ENCODE measurements at regions not wholly inside any gene's neighbourhood (a gene's known extent, or its start where the extent isn't known, plus 50 kb on each side); places are given as distances from the start of the nearest gene placed in this dataset.

- Mint-ChIP-seq H3K4me1 (peaks cover 9% of the 10 kb centered on the region), H3K36me3 (ENCODE audit: low read depth) (no peaks in the 10 kb centered on the region), H3K27ac (peak overlapping the region in 1 of 3 experiments; percentile 44), H3K4me3 (no peak overlapping the region), H3K9me3 (no peaks in the 10 kb centered on the region), H3K27me3 (ENCODE audit: low read depth) (no peaks in the 10 kb centered on the region)
- no peak for TF ChIP-seq CTCF (IDR thresholded peaks at IDR 0.05; ENCODE audit: unreplicated experiment in 3 of 3)
Measured at GRCh38 chrX:38856670-38857265, 55.5 kb downstream of the MID1IP1 start.

- no peak overlapping the region for H3K4me3 Mint-ChIP-seq
Measured at GRCh38 chrX:38857736-38858523, 56.7 kb downstream of the MID1IP1 start.

GRCh38 chrX:38859602-38860001 lies 58.3 kb downstream of the MID1IP1 start:
- Mint-ChIP-seq H3K4me3 (no peak overlapping the region), H3K4me1 (peaks cover 9% of the 10 kb centered on the region), H3K27ac (peak overlapping the region in 1 of 3 experiments; percentile 56), H3K27me3 (ENCODE audit: low read depth) (no peaks in the 10 kb centered on the region), H3K36me3 (ENCODE audit: low read depth) (no peaks in the 10 kb centered on the region), H3K9me3 (no peaks in the 10 kb centered on the region)
- TF ChIP-seq CTCF (IDR thresholded peaks at IDR 0.05; ENCODE audit: unreplicated experiment in 3 of 3) = no peak

More at GRCh38 chrX:38857736-38858523, 56.7 kb downstream of the MID1IP1 start:
- no peak for TF ChIP-seq CTCF (IDR thresholded peaks at IDR 0.05; ENCODE audit: unreplicated experiment in 3 of 3)
- H3K4me1 Mint-ChIP-seq = peaks cover 9% of the 10 kb centered on the region
- no peaks in the 10 kb centered on the region for H3K27me3 Mint-ChIP-seq (ENCODE audit: low read depth)
- no peaks in the 10 kb centered on the region for H3K36me3 Mint-ChIP-seq (ENCODE audit: low read depth)
- no peaks in the 10 kb centered on the region for H3K9me3 Mint-ChIP-seq
- H3K27ac Mint-ChIP-seq = peak overlapping the region; percentile 41 to 75 (median 74)

- TF ChIP-seq CTCF (IDR thresholded peaks at IDR 0.05; ENCODE audit: unreplicated experiment in 3 of 3) = no peak
- H3K4me3 Mint-ChIP-seq = no peak overlapping the region
- H3K4me1 Mint-ChIP-seq = peaks cover 9% of the 10 kb centered on the region
- H3K27ac Mint-ChIP-seq = no peak overlapping the region
- H3K27me3 Mint-ChIP-seq (ENCODE audit: low read depth) = no peaks in the 10 kb centered on the region
- H3K9me3 Mint-ChIP-seq = no peaks in the 10 kb centered on the region
- H3K36me3 Mint-ChIP-seq (ENCODE audit: low read depth) = no peaks in the 10 kb centered on the region
Measured at GRCh38 chrX:38860106-38861013, 59.1 kb downstream of the MID1IP1 start.

GRCh38 chrX:38861489-38861888 lies 60.2 kb downstream of the MID1IP1 start:
- no peak for TF ChIP-seq CTCF (IDR thresholded peaks at IDR 0.05; ENCODE audit: unreplicated experiment in 3 of 3)
- no peaks in the 10 kb centered on the region for H3K9me3 Mint-ChIP-seq
- H3K27me3 Mint-ChIP-seq (ENCODE audit: low read depth) = no peaks in the 10 kb centered on the region
- no peaks in the 10 kb centered on the region for H3K36me3 Mint-ChIP-seq (ENCODE audit: low read depth)
- no peak overlapping the region for H3K27ac Mint-ChIP-seq
- H3K4me1 Mint-ChIP-seq = peaks cover 9% of the 10 kb centered on the region
- H3K4me3 Mint-ChIP-seq = no peak overlapping the region

All from nephron (organoid).